ENCODE measurements at regions not wholly inside any gene's neighbourhood (a gene's known extent, or its start where the extent isn't known, plus 50 kb on each side); places are given as distances from the start of the nearest gene placed in this dataset.
"Not testable (repeated sequence)": the region's sequence is repeated elsewhere in the genome, so short reads cannot be mapped to it uniquely, and the experiment has no call there.

DNA sequence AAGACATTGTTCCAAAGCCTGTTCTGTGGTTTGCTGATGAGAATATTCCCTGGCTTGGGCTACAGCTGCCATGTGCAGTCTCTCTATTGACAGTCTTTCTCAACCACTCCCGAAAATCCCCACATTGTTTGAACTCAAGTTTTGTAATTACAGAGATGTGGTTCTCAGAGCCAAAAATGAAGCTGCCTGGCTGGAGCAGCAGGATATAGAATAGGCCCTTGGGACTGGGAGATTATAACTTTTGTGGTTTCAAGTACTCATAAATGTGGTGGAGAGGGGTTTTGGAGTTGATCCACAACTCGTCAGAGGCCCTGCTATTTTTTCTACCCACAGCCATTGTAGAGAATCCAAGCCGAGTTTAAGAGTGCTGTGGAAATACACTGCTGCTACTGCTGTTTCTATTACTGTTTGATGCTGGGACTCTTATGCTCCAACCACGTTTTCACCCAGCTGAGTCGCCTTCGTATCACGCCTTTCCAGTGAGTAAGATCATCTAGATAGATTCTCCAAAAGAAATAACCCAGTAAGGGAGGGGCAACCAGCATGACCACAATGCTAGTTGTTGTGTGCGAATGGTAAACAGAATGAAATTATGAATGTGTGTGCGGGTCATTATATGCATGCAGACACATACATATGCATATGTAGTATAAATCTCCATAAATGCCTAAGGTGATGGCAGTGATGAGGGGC lies 57.1 kb upstream of the ATXN3L start:
- Histone ChIP-seq H3K9me3 (ENCODE audit: insufficient read depth, low read depth, low read length) (no peaks in the 10 kb centered on the region), H3K9ac (ENCODE audit: low read depth, low read length) (no peak overlapping the region), H3K27me3 (ENCODE audit: insufficient read depth, low read length) (no peaks in the 10 kb centered on the region), H3K36me3 (ENCODE audit: insufficient read depth, low read depth, low read length) (no peaks in the 10 kb centered on the region), H3K27ac (ENCODE audit: low read length) (no peak overlapping the region), H3K4me3 (ENCODE audit: low read length) (no peak overlapping the region), H3K4me1 (ENCODE audit: insufficient read depth, low read length) (no peaks in the 10 kb centered on the region; the same call in 1 of the 2 replicates)

DNA sequence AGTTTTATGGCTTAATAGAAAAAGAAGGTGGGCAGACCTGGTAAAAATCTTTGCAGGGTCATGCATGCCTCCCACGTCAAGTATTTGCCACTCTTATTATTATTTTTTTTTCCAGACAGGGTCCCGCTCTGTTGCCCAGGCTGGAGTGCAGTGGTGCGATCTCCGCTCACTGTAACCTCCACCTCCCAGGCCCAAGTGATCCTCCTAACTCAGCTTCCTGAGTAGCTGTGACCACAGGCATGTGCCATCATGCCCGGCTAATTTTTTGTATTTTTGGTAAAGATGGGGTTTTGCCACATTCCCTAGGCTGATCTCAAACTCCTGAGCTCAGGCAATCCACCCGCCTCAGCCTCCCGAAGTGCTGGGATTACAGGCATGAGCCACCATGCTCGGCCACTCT lies 55.7 kb upstream of the ATXN3L start:
- not testable (repeated sequence) for H3K27me3 ChIP-seq (ENCODE audit: insufficient read depth, low read length); H3K27ac ChIP-seq (ENCODE audit: low read length); H3K9me3 ChIP-seq (ENCODE audit: insufficient read depth, low read depth, low read length); H3K4me3 ChIP-seq (ENCODE audit: low read length); H3K36me3 ChIP-seq (ENCODE audit: insufficient read depth, low read depth, low read length); H3K4me1 ChIP-seq (ENCODE audit: insufficient read depth, low read length); H3K9ac ChIP-seq (ENCODE audit: low read depth, low read length)

- no peak overlapping the region for H3K9ac ChIP-seq (ENCODE audit: low read depth, low read length)
- H3K36me3 ChIP-seq (ENCODE audit: insufficient read depth, low read depth, low read length), result no peaks in the 10 kb centered on the region
- H3K9me3 ChIP-seq (ENCODE audit: insufficient read depth, low read depth, low read length), result no peaks in the 10 kb centered on the region
- H3K4me1 ChIP-seq (ENCODE audit: insufficient read depth, low read length), result peaks cover 7% of the 10 kb centered on the region; the same call in 1 of the 2 replicates
- no peak overlapping the region for H3K4me3 ChIP-seq (ENCODE audit: low read length)
- no peaks in the 10 kb centered on the region for H3K27me3 ChIP-seq (ENCODE audit: insufficient read depth, low read length)
- no peak overlapping the region for H3K27ac ChIP-seq (ENCODE audit: low read length)
Observed at GRCh38 chrX:13374364-13374763, 54.5 kb upstream of the ATXN3L start.

DNA sequence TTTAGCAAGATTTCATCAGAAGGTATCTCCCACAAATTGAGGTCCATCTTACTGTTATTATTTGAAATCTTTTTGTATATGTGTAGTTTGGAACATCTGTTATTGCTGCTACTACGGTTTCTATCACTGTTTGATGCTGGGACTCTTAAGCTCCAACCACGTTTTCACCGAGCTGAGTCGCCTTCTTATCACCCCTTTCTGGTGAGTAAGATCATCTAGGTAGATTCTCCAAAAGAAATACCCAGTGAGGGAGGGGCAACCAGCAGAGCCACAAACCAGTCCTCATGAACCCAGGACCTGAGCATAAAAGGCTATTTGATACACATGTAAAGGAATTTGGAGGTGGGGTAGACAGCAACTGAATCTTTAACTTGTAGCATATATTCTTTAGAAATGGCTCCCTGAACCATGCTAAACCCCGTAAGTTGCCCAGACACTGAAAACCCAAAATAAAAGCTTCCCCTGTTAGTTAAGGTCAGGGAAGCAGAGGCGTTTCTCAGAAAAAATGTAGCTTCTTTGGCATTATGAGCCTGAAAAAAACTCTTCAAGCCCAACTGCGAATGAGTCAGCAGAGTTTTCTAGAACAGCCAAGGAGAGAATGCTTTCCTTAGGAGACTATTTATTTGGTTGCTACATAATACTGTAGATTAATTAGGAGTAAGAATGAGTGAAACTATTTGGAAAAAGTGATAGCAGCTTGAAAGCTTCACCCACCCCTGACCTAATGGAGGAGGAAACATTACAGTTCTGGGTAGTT lies 53.8 kb upstream of the ATXN3L start:
- no peaks in the 10 kb centered on the region for H3K27me3 ChIP-seq (ENCODE audit: insufficient read depth, low read length)
- H3K9ac ChIP-seq (ENCODE audit: low read depth, low read length), result no peak overlapping the region
- no peaks in the 10 kb centered on the region for H3K36me3 ChIP-seq (ENCODE audit: insufficient read depth, low read depth, low read length)
- peaks cover 9% of the 10 kb centered on the region; the same call in 1 of the 2 replicates for H3K4me1 ChIP-seq (ENCODE audit: insufficient read depth, low read length)
- H3K4me3 ChIP-seq (ENCODE audit: low read length), result no peak overlapping the region
- H3K27ac ChIP-seq (ENCODE audit: low read length), result no peak overlapping the region
- H3K9me3 ChIP-seq (ENCODE audit: insufficient read depth, low read depth, low read length), result no peaks in the 10 kb centered on the region

DNA sequence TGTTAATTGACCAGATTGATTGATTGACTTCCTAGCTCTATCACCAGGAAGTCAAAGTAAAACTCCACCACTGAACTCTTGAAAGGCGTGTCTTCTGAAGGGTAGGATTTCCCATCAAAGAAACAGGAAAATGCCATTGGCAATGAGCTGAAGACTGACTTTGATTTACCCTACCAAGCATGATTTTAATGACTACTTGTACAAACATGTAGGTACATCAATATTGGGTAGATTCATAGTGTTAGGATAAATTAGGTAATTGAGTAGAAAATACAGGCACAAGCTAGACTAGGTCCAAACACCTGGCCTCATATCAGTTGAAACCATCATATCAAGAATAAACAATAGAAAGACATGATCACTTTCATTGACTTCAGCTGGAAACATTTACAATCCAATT lies 53.2 kb upstream of the ATXN3L start:
- Histone ChIP-seq H3K9me3 (ENCODE audit: insufficient read depth, low read depth, low read length) (no peaks in the 10 kb centered on the region), H3K9ac (ENCODE audit: low read depth, low read length) (no peak overlapping the region), H3K4me1 (ENCODE audit: insufficient read depth, low read length) (peaks cover 9% of the 10 kb centered on the region; the same call in 1 of the 2 replicates), H3K27ac (ENCODE audit: low read length) (no peak overlapping the region), H3K36me3 (ENCODE audit: insufficient read depth, low read depth, low read length) (no peaks in the 10 kb centered on the region), H3K4me3 (ENCODE audit: low read length) (no peak overlapping the region), H3K27me3 (ENCODE audit: insufficient read depth, low read length) (no peaks in the 10 kb centered on the region)

- no peak overlapping the region for H3K27ac ChIP-seq (ENCODE audit: low read length)
- H3K9me3 ChIP-seq (ENCODE audit: insufficient read depth, low read depth, low read length), result no peaks in the 10 kb centered on the region
- H3K9ac ChIP-seq (ENCODE audit: low read depth, low read length), result no peak overlapping the region
- no peak overlapping the region for H3K4me3 ChIP-seq (ENCODE audit: low read length)
- H3K36me3 ChIP-seq (ENCODE audit: insufficient read depth, low read depth, low read length), result no peaks in the 10 kb centered on the region
- H3K27me3 ChIP-seq (ENCODE audit: insufficient read depth, low read length), result no peaks in the 10 kb centered on the region
- peaks cover 9% of the 10 kb centered on the region; the same call in 1 of the 2 replicates for H3K4me1 ChIP-seq (ENCODE audit: insufficient read depth, low read length)
Observed at GRCh38 chrX:13372203-13372980, 52.5 kb upstream of the ATXN3L start.

GRCh38 chrX:13371186-13371585 lies 51.3 kb upstream of the ATXN3L start:
- peaks cover 9% of the 10 kb centered on the region; the same call in 1 of the 2 replicates for H3K4me1 ChIP-seq (ENCODE audit: insufficient read depth, low read length)
- H3K9me3 ChIP-seq (ENCODE audit: insufficient read depth, low read depth, low read length), result no peaks in the 10 kb centered on the region
- H3K4me3 ChIP-seq (ENCODE audit: low read length), result no peak overlapping the region
- no peaks in the 10 kb centered on the region for H3K36me3 ChIP-seq (ENCODE audit: insufficient read depth, low read depth, low read length)
- no peak overlapping the region for H3K27ac ChIP-seq (ENCODE audit: low read length)
- H3K9ac ChIP-seq (ENCODE audit: low read depth, low read length), result no peak overlapping the region
- H3K27me3 ChIP-seq (ENCODE audit: insufficient read depth, low read length), result no peaks in the 10 kb centered on the region

- peaks cover 9% of the 10 kb centered on the region; the same call in 1 of the 2 replicates for H3K4me1 ChIP-seq (ENCODE audit: insufficient read depth, low read length)
- no peak overlapping the region for H3K4me3 ChIP-seq (ENCODE audit: low read length)
- no peak overlapping the region for H3K9ac ChIP-seq (ENCODE audit: low read depth, low read length)
- no peaks in the 10 kb centered on the region for H3K36me3 ChIP-seq (ENCODE audit: insufficient read depth, low read depth, low read length)
- no peak overlapping the region for H3K27ac ChIP-seq (ENCODE audit: low read length)
- H3K27me3 ChIP-seq (ENCODE audit: insufficient read depth, low read length), result no peaks in the 10 kb centered on the region
- no peaks in the 10 kb centered on the region for H3K9me3 ChIP-seq (ENCODE audit: insufficient read depth, low read depth, low read length)
Observed at GRCh38 chrX:13370713-13371112, 50.9 kb upstream of the ATXN3L start.

All from iPS-20b (cell line).